Activated CD4-positive, alpha-beta memory T cell treated with anti-CD3 and anti-CD28 coated beads for 36 hours (primary cell): ENCODE measurements at regions not wholly inside any gene's neighbourhood (a gene's known extent, or its start where the extent isn't known, plus 50 kb on each side); places are given as distances from the start of the nearest gene placed in this dataset.
"Not testable (repeated sequence)": the region's sequence is repeated elsewhere in the genome, so short reads cannot be mapped to it uniquely, and the experiment has no call there.

Experiments used
- CTCF ChIA-PET: fragments of 350-600 bp; sonication (Branson Sonifier 250); formaldehyde crosslinking; loops from one replicate; lab custom pipeline; 2021; ENCODE audit warnings: antibody characterized with exemption, inconsistent platforms; lab: Charles Lee
- POLR2A ChIA-PET: fragments of 350-600 bp; sonication (Branson Sonifier 250); formaldehyde crosslinking; loops from one replicate; lab custom pipeline; 2021; ENCODE audit warnings: antibody characterized with exemption; lab: Charles Lee
- DNase-seq: peaks from one replicate; pipeline ENCODE4 v3.0.0-alpha.2; 2020
- H3K27ac Mint-ChIP-seq: one replicate; pipeline ENCODE4 v1.8.0; 2021; ENCODE audit warnings: mixed read lengths
- H3K27me3 Mint-ChIP-seq: one replicate; pipeline ENCODE4 v1.8.0; 2021; ENCODE audit warnings: mixed read lengths
- H3K36me3 Mint-ChIP-seq: one replicate; pipeline ENCODE4 v1.8.0; 2021; ENCODE audit warnings: mixed read lengths
- H3K4me1 Mint-ChIP-seq: one replicate; pipeline ENCODE4 v1.8.0; 2021; ENCODE audit warnings: low read depth, mixed read lengths
- H3K4me3 Mint-ChIP-seq: one replicate; pipeline ENCODE4 v1.8.0; 2021; ENCODE audit warnings: mild to moderate bottlenecking, mixed read lengths
- H3K9me3 Mint-ChIP-seq: one replicate; pipeline ENCODE4 v1.8.0; 2021; ENCODE audit warnings: mixed read lengths
- intact Hi-C: fragments of 100-400 bp; cut with micrococcal nuclease; formaldehyde crosslinking; loops from one replicate; pipeline ENCODE4 v1.15.1; 2023

DNA sequence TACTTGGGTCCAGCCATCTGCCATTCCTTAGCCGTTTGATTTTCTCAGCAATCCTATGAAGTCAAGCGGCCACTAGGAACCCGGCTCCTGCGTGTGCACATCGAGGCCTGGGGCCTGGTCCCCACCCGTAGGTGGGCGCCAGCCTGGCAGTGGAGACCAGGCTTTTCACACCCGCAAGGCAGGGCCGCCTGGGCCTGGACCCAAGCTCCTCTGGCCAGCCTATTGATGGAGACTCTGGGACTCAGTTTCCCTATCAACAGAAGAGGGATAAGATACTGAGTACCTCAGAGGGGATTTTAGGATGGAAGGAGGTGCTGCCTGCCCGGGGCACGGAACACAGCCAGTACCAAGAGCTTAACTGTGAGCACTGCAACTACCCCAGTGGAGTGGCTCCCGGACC is 104.3 kb upstream of the C14orf180 start:
- CTCF ChIA-PET = no interaction called here
- no peak overlapping the region for H3K4me3 Mint-ChIP-seq
- peaks cover 5% of the 10 kb centered on the region for H3K27me3 Mint-ChIP-seq
- intact Hi-C loops = loop anchor here (10.0 kb wide), 1 partner anchor 820 kb away; no protein-coding TSS in a partner anchor
- no peaks in the 10 kb centered on the region for H3K36me3 Mint-ChIP-seq
- no peak overlapping the region for H3K27ac Mint-ChIP-seq
- H3K9me3 Mint-ChIP-seq = no peaks in the 10 kb centered on the region
- POLR2A ChIA-PET = no interaction called here
- no peak for DNase-seq
- H3K4me1 Mint-ChIP-seq = no peaks in the 10 kb centered on the region

DNA sequence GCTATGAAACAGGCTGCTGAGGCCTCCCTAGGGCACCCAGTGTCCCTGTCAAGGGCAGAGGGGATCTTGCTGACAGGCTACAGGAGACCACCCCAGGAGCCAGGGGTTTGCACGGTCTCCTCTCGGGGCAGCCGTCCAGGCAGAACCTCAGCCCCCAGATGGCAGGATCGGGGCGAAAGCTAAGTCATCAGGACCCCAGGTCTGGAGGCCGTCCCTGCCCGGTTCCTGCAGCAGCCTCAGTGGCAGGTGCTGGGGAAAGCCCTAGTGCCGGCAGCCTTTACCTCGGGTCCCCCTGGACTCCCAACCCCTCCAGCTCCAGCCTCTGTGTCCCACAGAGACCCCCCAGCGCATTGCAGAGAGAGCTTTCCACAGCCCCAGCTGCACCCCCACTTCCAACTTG is 103.8 kb upstream of the C14orf180 start:
- ChIA-PET POLR2A (no interaction called here), CTCF (no interaction called here)
- Mint-ChIP-seq H3K27me3 (peaks cover 5% of the 10 kb centered on the region), H3K27ac (no peak overlapping the region), H3K4me1 (no peaks in the 10 kb centered on the region), H3K36me3 (no peaks in the 10 kb centered on the region), H3K9me3 (no peaks in the 10 kb centered on the region), H3K4me3 (no peak overlapping the region)
- no peak for DNase-seq
- intact Hi-C loops = loop anchor here (10.0 kb wide), 1 partner anchor 821 kb away; no protein-coding TSS in a partner anchor

DNA sequence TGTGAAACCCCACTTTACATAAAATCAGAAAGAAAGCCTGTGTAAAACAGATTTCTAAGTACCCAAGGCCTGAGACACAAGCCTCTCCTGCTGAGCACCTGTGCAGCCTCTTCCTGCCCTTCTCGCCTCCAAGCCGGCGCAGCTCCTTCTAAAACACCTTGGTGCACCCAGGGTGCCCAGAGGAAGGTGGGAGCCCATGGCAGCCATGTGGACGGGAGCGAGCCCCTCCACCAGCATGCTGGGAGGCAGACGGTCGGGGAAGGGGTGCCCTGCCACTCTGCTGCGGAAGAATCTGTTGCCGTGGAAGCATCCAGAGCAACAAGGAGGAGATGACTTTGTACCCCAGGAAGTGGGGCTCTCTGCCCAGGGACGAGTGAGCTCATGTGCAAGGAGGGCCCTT is 103.1 kb upstream of the C14orf180 start:
- Mint-ChIP-seq H3K9me3 (peaks cover 6% of the 10 kb centered on the region), H3K27ac (no peak overlapping the region), H3K4me1 (no peaks in the 10 kb centered on the region), H3K36me3 (no peaks in the 10 kb centered on the region), H3K4me3 (no peak overlapping the region), H3K27me3 (peaks cover 5% of the 10 kb centered on the region)
- POLR2A ChIA-PET = no interaction called here
- CTCF ChIA-PET = no interaction called here
- intact Hi-C loops = loop anchor here (10.0 kb wide), 1 partner anchor 822 kb away; no protein-coding TSS in a partner anchor
- no peak for DNase-seq

DNA sequence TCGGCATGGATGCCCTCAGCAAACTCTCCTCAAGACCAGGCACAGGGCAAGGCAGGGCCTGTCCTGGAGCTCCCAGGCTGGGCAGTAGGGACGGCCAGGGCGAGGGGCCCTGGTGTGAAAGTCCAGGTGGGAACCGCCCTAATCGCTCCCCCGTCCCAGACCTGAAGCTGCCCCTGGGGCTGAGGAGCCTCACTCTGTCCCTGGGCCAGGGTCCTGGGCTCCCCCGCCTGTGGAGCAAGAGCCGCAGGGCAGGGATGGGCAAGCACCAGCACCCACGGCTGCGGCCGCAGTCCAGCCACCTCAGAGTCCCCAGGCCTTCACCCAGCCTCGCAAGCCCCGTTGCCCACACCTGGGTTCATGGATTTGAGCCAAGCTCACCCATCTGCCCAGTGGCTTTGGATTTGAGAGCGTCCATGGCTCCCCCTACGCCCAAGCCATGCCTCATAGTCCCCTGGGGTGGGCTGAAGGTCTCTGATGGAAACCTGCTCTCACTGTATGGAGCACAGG is 102.4 kb upstream of the C14orf180 start:
- Mint-ChIP-seq H3K27ac (no peak overlapping the region), H3K4me1 (no peaks in the 10 kb centered on the region), H3K9me3 (peaks cover 13% of the 10 kb centered on the region), H3K36me3 (peaks cover 2% of the 10 kb centered on the region), H3K4me3 (no peak overlapping the region), H3K27me3 (peaks cover 5% of the 10 kb centered on the region)
- CTCF ChIA-PET = no interaction called here
- POLR2A ChIA-PET = no interaction called here
- no peak for DNase-seq
- intact Hi-C loops = loop anchor here (10.0 kb wide), 1 partner anchor 822 kb away; no protein-coding TSS in a partner anchor

DNA sequence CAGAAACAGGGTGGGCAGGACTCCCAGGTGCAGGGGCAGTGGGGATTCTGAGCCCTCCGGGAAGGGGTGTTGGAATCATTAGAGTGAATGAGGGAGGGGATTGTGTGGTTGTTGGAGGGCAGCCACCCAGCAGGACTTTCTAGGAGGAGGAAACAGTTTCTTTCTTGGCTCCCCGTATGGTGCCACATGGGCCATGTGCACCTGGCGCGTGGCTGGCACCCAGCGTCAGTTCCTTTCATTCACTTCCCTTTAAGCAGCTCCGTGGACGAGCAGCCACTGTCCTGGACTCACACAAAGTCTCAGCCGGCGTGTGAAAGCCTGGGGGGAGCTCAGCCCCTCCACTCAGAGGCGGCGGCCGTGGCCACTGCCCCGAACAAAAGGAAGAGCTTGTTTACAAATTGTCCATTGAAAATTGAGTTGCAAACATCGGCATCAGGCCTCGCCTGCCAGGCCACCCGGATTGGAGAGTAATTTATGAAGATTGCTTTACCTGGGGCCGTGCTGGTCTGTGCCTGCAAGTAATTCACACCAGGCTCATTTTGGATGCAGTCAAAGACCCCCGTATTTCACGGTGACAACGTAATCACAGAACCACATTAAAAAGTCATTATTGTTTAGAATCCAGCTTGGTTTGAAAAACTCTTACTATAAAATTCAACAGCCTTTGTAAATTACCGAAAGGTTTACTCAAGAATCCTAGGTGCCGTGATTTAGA is 101.7 kb upstream of the C14orf180 start:
- no peak overlapping the region for H3K27ac Mint-ChIP-seq
- no peak overlapping the region for H3K4me3 Mint-ChIP-seq
- intact Hi-C loops = loop anchor here (10.0 kb wide), 1 partner anchor 823 kb away; no protein-coding TSS in a partner anchor
- peaks cover 2% of the 10 kb centered on the region for H3K36me3 Mint-ChIP-seq
- no peak for DNase-seq
- peaks cover 5% of the 10 kb centered on the region for H3K27me3 Mint-ChIP-seq
- ChIA-PET CTCF (no interaction called here), POLR2A (no interaction called here)
- no peaks in the 10 kb centered on the region for H3K4me1 Mint-ChIP-seq
- H3K9me3 Mint-ChIP-seq = peaks cover 16% of the 10 kb centered on the region

DNA sequence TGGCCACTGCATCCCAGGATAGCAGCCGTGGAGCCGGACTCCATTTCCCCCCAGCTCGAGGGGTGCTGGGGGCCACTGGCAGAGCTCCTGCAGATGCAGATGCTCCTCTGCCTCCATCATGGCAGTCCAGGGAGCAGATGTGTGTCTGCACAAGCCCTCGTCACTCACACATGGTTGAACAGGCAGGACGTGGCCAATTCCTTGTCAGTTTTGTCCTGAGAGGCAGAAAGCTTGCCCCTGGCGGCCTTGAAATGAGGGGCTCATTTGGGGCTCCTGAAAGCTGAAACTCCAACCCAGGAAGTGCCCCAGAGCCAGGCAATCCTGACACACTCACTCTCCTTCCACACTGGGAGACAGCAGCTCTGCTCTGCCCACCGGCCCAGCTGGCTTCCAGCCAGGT is 100.9 kb upstream of the C14orf180 start:
- no peak for DNase-seq
- intact Hi-C loops = loop anchor here (10.0 kb wide), 1 partner anchor 824 kb away; no protein-coding TSS in a partner anchor
- H3K36me3 Mint-ChIP-seq = peaks cover 2% of the 10 kb centered on the region
- ChIA-PET CTCF (no interaction called here), POLR2A (no interaction called here)
- no peak overlapping the region for H3K27ac Mint-ChIP-seq
- no peaks in the 10 kb centered on the region for H3K4me1 Mint-ChIP-seq
- H3K27me3 Mint-ChIP-seq = peaks cover 5% of the 10 kb centered on the region
- no peak overlapping the region for H3K4me3 Mint-ChIP-seq
- H3K9me3 Mint-ChIP-seq = peaks cover 22% of the 10 kb centered on the region

DNA sequence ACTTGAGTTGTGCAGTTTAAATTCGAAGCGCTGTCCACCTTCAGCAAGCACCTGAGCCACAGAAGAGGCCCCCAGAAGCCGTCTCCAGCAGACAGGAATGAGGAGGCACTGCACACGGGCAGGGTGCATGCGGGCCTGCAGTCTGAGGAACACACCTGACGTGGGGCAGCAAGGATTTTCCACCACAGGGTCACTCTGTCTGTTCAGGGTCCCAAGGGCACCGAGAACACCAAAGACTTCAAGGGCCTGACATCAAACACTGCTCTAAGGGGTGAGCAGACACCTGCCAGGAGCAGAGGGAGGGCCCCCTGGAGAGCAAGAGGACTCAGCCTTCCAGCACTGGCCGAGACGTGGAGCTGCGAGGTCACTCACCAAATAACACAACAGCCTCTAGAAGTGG is 99.7 kb upstream of the C14orf180 start:
- no peak overlapping the region for H3K27ac Mint-ChIP-seq
- intact Hi-C loops = loop anchor here (10.0 kb wide), 1 partner anchor 825 kb away; no protein-coding TSS in a partner anchor
- no peak overlapping the region for H3K4me3 Mint-ChIP-seq
- ChIA-PET CTCF (no interaction called here), POLR2A (no interaction called here)
- H3K9me3 Mint-ChIP-seq = peaks cover 22% of the 10 kb centered on the region
- H3K27me3 Mint-ChIP-seq = no peaks in the 10 kb centered on the region
- peaks cover 2% of the 10 kb centered on the region for H3K36me3 Mint-ChIP-seq
- H3K4me1 Mint-ChIP-seq = no peaks in the 10 kb centered on the region
- no peak for DNase-seq

DNA sequence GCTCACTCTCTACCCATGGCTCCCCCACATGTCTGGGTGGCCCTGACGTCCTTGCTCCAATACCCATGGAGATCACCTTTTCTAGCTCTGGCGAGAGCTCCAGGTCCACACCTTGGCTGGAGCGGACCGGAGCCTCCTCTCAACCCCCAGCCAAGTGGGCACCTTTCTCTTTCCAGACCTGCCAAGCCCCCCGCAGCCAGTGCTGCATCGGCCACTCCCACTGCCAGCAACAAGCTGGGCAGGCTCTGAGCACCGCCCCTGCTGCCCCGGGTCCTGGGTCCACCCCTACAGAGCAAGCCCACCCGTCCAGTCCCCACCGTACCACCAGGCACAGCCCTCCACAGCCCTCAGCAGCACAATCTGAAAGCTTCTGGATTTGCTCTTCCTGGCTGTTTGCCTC is 98.2 kb upstream of the C14orf180 start:
- Mint-ChIP-seq H3K4me1 (no peaks in the 10 kb centered on the region), H3K27me3 (peaks cover 4% of the 10 kb centered on the region), H3K36me3 (peaks cover 2% of the 10 kb centered on the region), H3K9me3 (peaks cover 22% of the 10 kb centered on the region), H3K27ac (no peak overlapping the region), H3K4me3 (no peak overlapping the region)
- DNase-seq = no peak
- intact Hi-C loops = no loop called here
- CTCF ChIA-PET = no interaction called here
- POLR2A ChIA-PET = no interaction called here

DNA sequence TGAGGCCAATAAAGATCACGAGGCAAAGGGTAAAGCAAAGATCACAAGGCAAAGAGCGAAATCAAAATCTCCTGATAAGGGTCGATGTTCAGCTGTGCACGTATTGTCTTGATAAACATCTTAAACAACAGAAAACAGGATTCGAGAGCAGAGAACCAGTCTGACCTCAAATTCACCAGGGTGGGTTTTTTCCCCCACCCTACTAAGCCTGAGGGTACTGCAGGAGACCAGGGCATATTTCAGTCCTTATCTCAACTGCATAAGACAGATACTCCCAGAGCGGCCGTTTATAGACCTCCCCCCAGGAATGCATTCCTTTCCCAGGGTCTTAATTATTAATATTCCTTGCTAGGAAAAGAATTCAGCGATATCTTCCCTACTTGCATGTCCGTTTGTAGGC is 97.5 kb upstream of the C14orf180 start:
- H3K27ac Mint-ChIP-seq, H3K4me1 Mint-ChIP-seq, H3K4me3 Mint-ChIP-seq, DNase-seq, H3K27me3 Mint-ChIP-seq, POLR2A ChIA-PET, intact Hi-C loops, H3K36me3 Mint-ChIP-seq, CTCF ChIA-PET: not testable (repeated sequence)
- H3K9me3 Mint-ChIP-seq = peaks cover 22% of the 10 kb centered on the region

DNA sequence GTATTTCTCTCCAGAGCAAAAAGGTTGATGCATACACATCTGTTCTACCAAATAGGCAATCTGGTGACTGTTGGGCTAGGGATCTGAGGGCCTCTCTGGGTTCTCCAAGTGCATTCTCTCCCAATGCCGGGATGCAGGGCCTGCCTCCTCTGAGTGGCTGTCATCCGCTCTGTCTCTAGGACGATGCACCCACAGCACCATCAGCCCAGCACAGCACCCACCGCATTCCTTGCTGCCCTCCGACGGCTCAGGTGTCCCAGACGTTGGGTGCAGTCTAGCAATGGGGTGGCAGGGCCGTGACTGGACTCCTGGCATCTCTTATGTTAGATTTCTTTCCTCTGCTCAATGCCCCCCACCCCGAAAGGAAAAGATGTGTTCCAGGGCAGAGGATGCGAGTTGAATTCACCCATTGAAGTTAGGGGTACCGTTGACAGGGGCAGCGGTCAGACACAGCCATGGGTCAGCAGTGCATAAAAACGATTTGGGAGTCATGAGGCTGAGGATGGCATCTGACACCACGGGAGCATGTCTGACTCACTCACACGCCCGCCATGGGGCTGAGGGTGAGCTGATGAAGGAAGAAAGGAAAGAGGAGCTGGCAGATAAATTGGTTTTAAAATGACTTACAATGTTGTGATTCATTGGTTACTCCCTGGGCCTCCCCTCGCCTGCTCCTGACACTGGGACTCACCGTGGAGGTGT is 93.2 kb upstream of the C14orf180 start:
- H3K27me3 Mint-ChIP-seq = peaks cover 21% of the 10 kb centered on the region

DNA sequence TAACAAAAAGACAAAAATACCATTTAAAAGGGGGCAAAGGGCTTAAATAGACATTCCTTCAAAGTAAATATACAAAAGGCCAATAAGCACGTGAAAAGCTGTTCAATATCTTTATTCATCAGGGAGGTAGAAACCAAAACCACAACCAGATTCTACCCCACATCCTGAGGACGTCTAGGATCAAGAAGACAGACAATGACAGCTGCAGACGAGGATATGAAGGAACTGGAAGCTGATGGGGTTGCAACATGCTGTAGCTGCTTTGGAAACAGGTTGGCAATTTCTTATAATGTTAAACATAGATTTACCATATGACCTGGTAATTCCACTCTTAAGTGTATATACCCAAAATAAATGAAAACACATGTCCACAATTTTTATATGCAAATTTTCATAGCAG is 85.1 kb upstream of the C14orf180 start:
- CTCF ChIA-PET = no interaction called here
- POLR2A ChIA-PET = no interaction called here
- intact Hi-C loops = no loop called here
- no peak overlapping the region for H3K27ac Mint-ChIP-seq
- peaks cover 10% of the 10 kb centered on the region for H3K4me1 Mint-ChIP-seq
- H3K9me3 Mint-ChIP-seq = peaks cover 10% of the 10 kb centered on the region
- no peak overlapping the region for H3K4me3 Mint-ChIP-seq
- H3K36me3 Mint-ChIP-seq = no peaks in the 10 kb centered on the region
- DNase-seq = no peak
- peaks cover 6% of the 10 kb centered on the region for H3K27me3 Mint-ChIP-seq

More for the DNA sequence above, 93.2 kb upstream of the C14orf180 start:
- H3K36me3 Mint-ChIP-seq = peaks cover 2% of the 10 kb centered on the region
- H3K4me3 Mint-ChIP-seq = no peak overlapping the region
- no peak overlapping the region for H3K27ac Mint-ChIP-seq
- no peak for DNase-seq
- no peaks in the 10 kb centered on the region for H3K4me1 Mint-ChIP-seq
- POLR2A ChIA-PET = no interaction called here
- peaks cover 16% of the 10 kb centered on the region for H3K9me3 Mint-ChIP-seq
- intact Hi-C loops = no loop called here
- CTCF ChIA-PET = no interaction called here

DNA sequence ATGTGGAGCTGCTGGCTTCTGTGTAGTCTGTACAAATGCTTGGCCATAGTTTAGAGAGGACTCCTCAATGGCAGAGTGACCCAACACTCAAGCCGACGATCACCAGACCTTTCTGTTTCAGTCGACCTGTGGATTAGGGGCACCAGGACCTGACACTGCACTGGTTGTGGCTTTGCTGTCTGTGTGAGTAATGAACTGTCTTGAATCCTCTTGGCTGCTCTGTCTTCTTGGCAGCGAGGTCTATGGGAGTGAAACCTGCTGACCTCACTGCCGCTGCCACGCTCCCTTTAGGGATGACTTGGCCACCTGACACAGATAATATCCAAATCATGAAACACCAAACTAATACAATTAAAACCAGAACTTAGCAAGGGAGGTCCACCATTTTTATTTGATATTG is 83.5 kb upstream of the C14orf180 start:
- peaks cover 10% of the 10 kb centered on the region for H3K4me1 Mint-ChIP-seq
- DNase-seq = no peak
- H3K36me3 Mint-ChIP-seq = no peaks in the 10 kb centered on the region
- H3K9me3 Mint-ChIP-seq = peaks cover 14% of the 10 kb centered on the region
- ChIA-PET CTCF (no interaction called here), POLR2A (no interaction called here)
- H3K4me3 Mint-ChIP-seq = no peak overlapping the region
- H3K27ac Mint-ChIP-seq = no peak overlapping the region
- intact Hi-C loops = no loop called here
- H3K27me3 Mint-ChIP-seq = peaks cover 5% of the 10 kb centered on the region
